MM.1S (cell line): ENCODE measurements at regions not wholly inside any gene's neighbourhood (a gene's known extent, or its start where the extent isn't known, plus 50 kb on each side); places are given as distances from the start of the nearest gene placed in this dataset.

Source experiments
- EZH2 ChIP-seq: fragments of 300-600 bp; sonication (generic); optimal IDR thresholded peaks from 2 replicates; pipeline ENCODE3; 2017; ENCODE audit warnings: low read depth, mild to moderate bottlenecking, antibody characterized with exemption, low read length, mixed read lengths
- EZH2phosphoT487 ChIP-seq: fragments of 300-600 bp; sonication (generic); IDR thresholded peaks from 2 replicates; pipeline ENCODE4 v1.6.1; 2018; ENCODE audit warnings: antibody characterized with exemption, low read length
- TF ChIP-seq, protein P1 (sequence below): fragments of 300-600 bp; sonication (generic); IDR thresholded peaks from 2 replicates; pipeline ENCODE4 v1.5.1; 2016; ENCODE audit warnings: antibody characterized with exemption, low read length, mixed read lengths

DNA sequence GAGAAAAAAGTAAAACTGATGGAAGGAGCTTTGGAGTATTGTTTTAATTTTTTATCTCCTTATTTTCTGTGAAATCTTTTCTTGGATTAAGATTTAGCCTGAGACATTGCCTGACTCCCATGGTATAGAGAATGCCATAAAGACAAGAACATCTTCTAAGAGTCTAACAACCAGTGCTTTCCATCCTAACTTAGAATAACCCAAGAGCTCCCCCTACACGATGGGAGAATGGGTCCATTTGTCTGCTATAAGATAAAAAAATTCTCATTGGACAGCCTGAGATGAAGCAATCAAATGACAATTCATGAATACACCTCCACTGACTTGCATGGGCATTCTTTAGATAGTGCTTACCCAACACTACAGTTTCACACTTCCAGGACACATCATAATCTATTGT, 478.1 kb downstream of the TTLL7 start:
- TF ChIP-seq, protein P1, sequence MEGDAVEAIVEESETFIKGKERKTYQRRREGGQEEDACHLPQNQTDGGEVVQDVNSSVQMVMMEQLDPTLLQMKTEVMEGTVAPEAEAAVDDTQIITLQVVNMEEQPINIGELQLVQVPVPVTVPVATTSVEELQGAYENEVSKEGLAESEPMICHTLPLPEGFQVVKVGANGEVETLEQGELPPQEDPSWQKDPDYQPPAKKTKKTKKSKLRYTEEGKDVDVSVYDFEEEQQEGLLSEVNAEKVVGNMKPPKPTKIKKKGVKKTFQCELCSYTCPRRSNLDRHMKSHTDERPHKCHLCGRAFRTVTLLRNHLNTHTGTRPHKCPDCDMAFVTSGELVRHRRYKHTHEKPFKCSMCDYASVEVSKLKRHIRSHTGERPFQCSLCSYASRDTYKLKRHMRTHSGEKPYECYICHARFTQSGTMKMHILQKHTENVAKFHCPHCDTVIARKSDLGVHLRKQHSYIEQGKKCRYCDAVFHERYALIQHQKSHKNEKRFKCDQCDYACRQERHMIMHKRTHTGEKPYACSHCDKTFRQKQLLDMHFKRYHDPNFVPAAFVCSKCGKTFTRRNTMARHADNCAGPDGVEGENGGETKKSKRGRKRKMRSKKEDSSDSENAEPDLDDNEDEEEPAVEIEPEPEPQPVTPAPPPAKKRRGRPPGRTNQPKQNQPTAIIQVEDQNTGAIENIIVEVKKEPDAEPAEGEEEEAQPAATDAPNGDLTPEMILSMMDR = no peak
- TF ChIP-seq EZH2 = no peak
- TF ChIP-seq EZH2phosphoT487 = no peak
